ENCODE measurements at regions not wholly inside any gene's neighbourhood (a gene's known extent, or its start where the extent isn't known, plus 50 kb on each side); places are given as distances from the start of the nearest gene placed in this dataset.
A peak's percentile ranks its signal among the peaks of the same experiment; 100 is the strongest.
"Not testable (repeated sequence)": the region's sequence is repeated elsewhere in the genome, so short reads cannot be mapped to it uniquely, and the experiment has no call there.

- 95 to 97% (median 95%) methylated on average over 20 to 28 of the region's 28 CpGs for WGBS, 3 donors
- H3K27me3 ChIP-seq; H3K4me3 ChIP-seq; H3K36me3 ChIP-seq; H3K4me1 ChIP-seq (ENCODE audit: insufficient read depth); H3K9me3 ChIP-seq; H3K27ac ChIP-seq; intact Hi-C loops (cut with DNase I); DNase-seq: not testable (repeated sequence)
Observed at GRCh38 chr2:132220589-132220988, 58.8 kb upstream of the ANKRD30BL start.

GRCh38 chr2:132221886-132222285 lies 60.1 kb upstream of the ANKRD30BL start:
- H3K36me3 ChIP-seq; H3K27me3 ChIP-seq; intact Hi-C loops (cut with DNase I); H3K9me3 ChIP-seq; DNase-seq; H3K4me3 ChIP-seq; H3K27ac ChIP-seq; H3K4me1 ChIP-seq (ENCODE audit: insufficient read depth): not testable (repeated sequence)
- WGBS, 3 donors, result 93 to 97% methylated on average over 10 to 21 of the region's 30 CpGs; no CpG with 5 or more reads in 1 of the 3 donors

- no peaks in the 10 kb centered on the region for H3K9me3 ChIP-seq
Observed at GRCh38 chr2:132252191-132252893, 90.6 kb upstream of the ANKRD30BL start.

GRCh38 chr2:132252894-132253264 lies 91.1 kb upstream of the ANKRD30BL start:
- no peak for DNase-seq
- intact Hi-C loops (cut with DNase I), result no loop called here

More at GRCh38 chr2:132252191-132252893, 90.6 kb upstream of the ANKRD30BL start:
- no peaks in the 10 kb centered on the region for H3K36me3 ChIP-seq
- intact Hi-C loops (cut with DNase I), result no loop called here
- no peaks in the 10 kb centered on the region for H3K27me3 ChIP-seq
- no peak for DNase-seq
- H3K4me3 ChIP-seq, result no peak overlapping the region
- H3K4me1 ChIP-seq (ENCODE audit: insufficient read depth), result no peaks in the 10 kb centered on the region
- WGBS, 3 donors, result 94 to 97% (median 96%) methylated on average over 33 to 38 of the region's 38 CpGs
- no peak overlapping the region for H3K27ac ChIP-seq
- no peak for TF ChIP-seq CTCF (IDR thresholded peaks at IDR 0.05)
- TF ChIP-seq POLR2A (IDR thresholded peaks at IDR 0.05), result no peak
- no peak for TF ChIP-seq EP300 (IDR thresholded peaks at IDR 0.05)

GRCh38 chr2:132253496-132254305 lies 91.9 kb upstream of the ANKRD30BL start:
- WGBS, 3 donors, result 95 to 97% (median 97%) methylated on average over 41 to 50 of the region's 50 CpGs
- intact Hi-C loops (cut with DNase I), result no loop called here
- H3K9me3 ChIP-seq, result no peaks in the 10 kb centered on the region
- TF ChIP-seq POLR2A (IDR thresholded peaks at IDR 0.05) (no peak), CTCF (IDR thresholded peaks at IDR 0.05) (no peak)
- no peaks in the 10 kb centered on the region for H3K36me3 ChIP-seq
- no peak overlapping the region for H3K4me3 ChIP-seq
- no peak overlapping the region for H3K27ac ChIP-seq
- H3K4me1 ChIP-seq (ENCODE audit: insufficient read depth), result no peaks in the 10 kb centered on the region
- H3K27me3 ChIP-seq, result no peaks in the 10 kb centered on the region
- peak in 1 of 5 donors; percentile 21 for DNase-seq

More at GRCh38 chr2:132252894-132253264, 91.1 kb upstream of the ANKRD30BL start:
- H3K36me3 ChIP-seq, result no peaks in the 10 kb centered on the region
- H3K9me3 ChIP-seq, result no peaks in the 10 kb centered on the region
- no peaks in the 10 kb centered on the region for H3K27me3 ChIP-seq
- no peak for TF ChIP-seq EP300 (IDR thresholded peaks at IDR 0.05)
- no peak for TF ChIP-seq POLR2A (IDR thresholded peaks at IDR 0.05)
- TF ChIP-seq CTCF (IDR thresholded peaks at IDR 0.05), result no peak
- no peak overlapping the region for H3K27ac ChIP-seq
- H3K4me1 ChIP-seq (ENCODE audit: insufficient read depth), result no peaks in the 10 kb centered on the region
- H3K4me3 ChIP-seq, result no peak overlapping the region
- 92 to 97% (median 93%) methylated on average over 15 to 17 of the region's 17 CpGs for WGBS, 3 donors

- DNase-seq; H3K36me3 ChIP-seq; H3K9me3 ChIP-seq; H3K4me1 ChIP-seq (ENCODE audit: insufficient read depth); H3K27me3 ChIP-seq; H3K27ac ChIP-seq; H3K4me3 ChIP-seq; intact Hi-C loops (cut with DNase I): not testable (repeated sequence)
- WGBS, 3 donors, result 90 to 96% (median 95%) methylated on average over 25 of the region's 25 CpGs
Observed at GRCh38 chr2:132254306-132254919, 92.7 kb upstream of the ANKRD30BL start.
